GM21381 (cell line): ENCODE measurements at regions not wholly inside any gene's neighbourhood (a gene's known extent, or its start where the extent isn't known, plus 50 kb on each side); places are given as distances from the start of the nearest gene placed in this dataset.

ENCODE experiments used
- ATAC-seq: cut with Tn5 transposase; IDR thresholded peaks from one replicate; pipeline ENCODE4 v1.9.1; 2021; ENCODE audit warnings: mild to moderate bottlenecking, moderate library complexity; ENCODE audit not compliant: unreplicated experiment

DNA sequence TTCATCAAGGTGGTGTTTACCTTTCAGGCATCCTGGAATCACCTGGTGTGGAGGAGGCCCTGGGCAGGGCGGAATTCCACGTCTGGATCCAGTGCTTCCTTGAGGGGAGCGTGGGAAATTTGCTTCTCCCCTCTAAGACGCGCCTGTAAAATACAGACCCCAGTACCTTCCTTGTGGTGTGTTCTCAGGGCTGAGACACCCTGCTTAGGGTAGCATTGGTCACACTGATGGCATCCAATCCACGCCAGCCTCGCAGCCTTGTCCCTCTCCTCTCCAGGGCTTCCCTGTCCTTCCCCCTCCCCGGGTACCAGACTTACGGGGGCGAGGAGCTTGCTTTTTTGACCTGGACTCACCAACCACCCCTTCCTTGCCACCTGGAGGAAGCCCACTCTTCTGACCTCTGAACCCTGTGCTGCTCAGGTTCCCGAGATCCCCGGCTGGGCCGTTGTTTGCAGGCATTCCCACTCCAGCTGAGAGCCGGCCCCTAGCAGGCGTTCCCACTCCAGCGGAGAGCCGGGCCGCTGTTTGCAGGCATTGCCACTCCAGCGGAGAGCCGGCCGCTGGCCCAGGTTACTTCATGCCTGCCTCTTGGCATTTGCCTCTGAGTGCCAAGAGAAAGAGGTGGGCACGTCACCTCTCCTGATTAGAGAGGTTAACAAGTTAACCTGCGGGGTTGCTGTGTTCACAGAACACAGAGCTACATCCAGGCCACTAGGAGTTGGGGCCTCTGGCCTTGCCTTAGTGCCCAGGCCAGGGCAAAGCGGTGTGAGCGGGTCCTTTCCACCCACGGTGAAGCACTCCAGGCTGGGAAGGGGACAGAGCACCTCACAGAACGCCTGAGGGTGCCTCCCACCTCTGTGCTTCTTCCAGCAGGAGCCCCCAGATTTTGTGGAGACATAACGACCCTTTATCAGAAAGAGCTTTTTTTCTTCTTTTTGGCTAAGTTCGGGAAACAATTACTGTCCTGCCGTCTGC is 254.0 kb upstream of the PPP2R2D start:
- ATAC-seq = no peak

DNA sequence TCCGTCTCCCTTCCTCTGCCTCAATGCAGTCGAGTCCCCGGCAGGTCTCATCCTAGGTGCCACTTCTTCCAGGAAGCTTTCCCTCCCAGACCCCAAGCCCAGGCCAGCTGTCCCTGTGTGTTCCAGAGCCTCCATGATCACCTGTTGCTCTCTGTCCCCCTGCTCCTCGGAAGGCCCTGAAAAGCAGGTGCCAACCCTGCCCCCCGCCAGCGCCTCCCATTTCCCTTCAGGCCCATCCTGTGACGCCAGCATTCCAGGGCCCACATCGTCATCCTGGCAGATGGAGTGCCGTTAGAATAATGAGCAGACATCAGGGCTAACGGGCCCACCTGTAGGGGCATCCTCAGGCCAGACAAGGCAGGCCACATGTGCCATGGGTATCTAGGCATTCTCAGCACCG is 253.0 kb upstream of the PPP2R2D start:
- ATAC-seq = no peak

DNA sequence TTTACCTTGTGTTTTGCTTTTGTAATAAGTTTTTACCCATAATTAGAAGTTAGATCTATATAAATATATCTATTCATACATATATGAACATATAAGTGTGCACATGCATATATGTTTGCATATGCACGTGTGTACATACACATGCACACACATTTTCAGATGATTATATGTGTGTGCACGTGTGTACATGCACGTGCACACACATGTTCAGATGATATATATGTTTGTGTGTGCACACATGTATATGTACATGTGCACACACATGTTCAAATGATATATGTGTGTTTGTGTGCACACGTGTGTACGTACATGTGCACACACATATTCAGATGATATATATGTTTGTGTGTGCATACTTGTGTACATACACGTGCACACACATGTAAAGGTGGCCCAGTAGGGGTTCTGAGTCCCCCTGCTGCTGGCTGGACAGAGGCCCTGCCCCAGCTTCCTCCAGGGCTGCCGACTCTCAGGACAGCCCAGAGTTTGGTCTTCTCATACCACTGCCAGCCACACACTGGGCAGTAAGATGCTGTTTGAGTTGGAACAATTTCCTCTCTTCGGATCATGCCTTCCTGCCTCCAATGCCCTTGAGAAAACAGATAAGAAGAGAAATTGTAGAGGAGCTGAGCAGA is 252.3 kb upstream of the PPP2R2D start:
- no peak for ATAC-seq

DNA sequence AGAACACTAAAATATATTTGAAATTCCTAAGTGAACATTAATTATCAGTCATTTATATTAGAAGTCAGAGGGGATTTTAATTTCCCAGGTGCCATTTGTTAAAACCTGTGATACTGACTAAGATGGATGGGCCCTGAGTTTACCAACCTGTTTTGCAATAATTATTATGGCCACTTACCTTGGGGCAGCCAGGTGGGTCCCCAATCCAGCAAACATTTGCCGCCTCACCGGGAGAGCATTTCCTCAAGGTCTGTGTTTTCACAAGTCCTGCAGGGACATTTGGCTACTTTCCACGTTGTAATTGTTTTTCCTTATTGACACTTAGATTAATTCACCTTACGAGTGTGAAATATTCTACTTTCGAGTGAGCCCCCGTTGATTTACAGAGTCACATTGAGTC is 251.2 kb upstream of the PPP2R2D start:
- no peak for ATAC-seq

DNA sequence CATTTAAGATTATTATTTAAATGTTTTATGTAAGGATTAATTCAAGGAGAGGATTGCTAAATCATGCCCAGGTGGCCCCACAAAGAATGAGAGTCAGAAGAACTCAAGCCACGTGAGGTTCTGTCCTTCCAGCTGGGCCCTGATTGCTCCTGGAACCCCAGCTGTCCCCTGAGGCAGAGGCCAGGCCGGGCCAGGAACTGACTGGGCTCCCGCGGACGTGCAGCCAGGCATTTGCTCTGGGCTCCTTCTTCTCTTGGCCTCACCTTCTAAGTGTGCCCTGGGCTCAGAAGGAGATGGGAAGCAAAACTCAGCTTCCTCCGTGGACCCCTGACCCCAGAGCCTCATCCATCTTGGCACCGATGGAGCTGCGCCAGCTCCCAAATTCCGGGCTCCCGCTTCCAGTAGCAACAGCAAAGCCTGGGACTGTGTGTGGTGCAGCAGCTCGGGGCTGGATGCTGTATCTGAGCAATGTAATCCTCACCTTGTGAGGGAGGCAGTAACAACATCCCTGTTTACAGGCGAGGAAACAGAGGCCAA is 250.6 kb upstream of the PPP2R2D start:
- ATAC-seq = no peak

DNA sequence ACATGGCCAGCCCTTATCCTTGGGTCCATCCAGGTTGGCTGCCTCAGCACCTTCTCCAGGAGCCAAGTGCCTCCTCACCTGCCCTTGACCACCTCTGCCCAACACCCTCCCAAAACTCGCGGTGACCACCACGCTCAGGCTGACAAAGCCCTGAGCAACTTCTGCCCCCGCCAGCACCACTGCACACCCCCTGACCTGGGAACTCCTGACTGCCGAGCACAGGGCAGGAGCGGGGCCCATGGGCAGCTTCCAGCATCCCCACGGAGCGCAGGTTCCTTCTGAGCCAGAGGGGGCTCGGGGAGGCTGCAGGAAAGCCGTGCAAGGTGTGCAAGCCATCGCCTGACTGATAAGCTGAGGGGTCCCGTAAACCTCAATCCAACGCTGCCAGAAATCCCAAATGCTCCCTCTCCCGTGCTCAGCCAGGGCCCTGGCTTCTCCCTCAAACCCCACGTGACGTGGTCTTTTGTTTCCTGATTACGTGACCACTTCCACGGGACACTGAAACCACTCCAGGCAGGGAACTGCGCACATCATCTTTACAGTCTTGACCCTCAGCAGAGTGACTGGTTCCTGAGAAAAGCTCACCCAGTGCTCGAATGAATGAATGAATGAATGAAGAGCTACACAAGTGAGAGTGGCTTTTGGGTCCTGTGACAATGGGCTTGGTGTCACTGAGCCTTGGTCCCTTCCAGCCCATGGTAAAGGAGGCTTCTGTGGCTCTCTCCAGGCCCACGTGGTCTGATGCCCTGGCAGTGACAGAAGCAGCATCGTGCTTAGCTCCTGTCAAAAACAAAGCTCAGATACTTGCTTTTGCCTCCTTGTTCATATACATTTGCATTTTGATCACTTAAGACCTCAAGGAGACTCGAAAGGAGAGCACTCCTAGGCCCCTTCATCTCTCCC is 249.8 kb upstream of the PPP2R2D start:
- ATAC-seq = no peak

DNA sequence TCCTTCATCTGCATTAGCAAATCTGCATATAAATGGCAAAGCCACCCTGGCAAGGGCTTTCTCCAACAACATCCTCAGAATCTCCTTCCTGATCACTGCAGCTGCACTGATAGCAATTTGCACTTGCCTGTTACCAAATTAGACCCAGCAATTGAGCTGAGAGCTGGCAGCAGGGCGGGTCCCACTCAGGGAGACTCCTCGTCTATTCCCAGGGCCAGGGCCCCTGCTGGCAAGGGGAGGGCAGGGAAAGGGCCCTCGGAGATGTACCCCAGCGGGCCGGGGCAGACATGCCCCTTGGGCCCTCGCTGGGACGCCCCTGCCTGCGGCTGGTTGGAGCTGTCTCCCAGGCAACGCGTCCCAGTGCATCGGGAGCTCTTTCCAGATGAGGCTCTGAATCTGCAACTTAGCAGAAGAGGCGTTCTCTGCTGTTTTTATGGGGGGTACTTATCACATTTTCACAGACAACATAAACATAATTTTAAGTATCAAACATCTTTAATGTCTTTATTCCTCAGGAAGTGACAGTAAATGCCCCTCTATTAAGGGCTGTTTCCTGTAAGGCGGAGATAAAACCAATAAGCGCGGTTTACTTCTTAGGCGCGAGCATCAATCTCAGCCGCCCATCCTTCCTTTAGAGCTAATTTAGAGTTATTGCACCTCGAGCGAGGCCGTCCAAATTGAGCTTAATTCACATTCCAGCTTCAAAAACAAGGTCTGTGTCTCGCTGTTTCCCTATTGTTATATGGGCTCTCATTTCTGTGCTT is 249.0 kb upstream of the PPP2R2D start:
- ATAC-seq = no peak

DNA sequence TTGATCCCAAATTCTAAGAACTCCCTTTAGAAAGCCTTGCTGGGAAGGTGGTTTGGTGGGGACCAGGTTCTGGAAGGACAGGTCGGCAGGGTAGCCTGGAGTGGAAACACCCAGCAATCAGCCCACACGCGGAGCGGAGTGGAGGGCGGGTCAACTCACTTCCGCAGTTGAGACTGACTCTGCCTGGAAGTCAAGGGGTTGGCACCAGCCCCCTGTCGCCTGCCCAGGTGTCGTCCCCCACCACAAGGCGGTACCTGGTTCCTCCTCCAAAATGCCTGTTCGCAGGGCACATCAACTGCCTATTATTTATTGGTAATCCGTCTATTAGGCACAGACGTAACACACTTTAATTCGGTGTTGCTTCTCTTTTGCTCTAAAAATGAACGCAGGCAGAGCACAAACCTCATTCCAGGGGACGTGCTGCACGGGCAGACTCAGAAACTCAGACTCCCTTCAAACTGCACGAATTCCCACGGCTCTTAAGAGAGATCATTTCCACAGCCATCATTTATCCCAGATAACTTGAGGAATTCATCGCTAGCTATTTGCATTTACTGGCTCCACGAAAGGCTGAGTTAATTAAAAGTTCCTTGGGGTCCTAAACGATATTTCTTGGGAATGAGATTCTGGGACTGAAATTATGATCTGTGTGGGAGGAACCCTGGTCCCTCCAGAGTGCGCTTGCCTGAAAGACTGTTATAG is 248.2 kb upstream of the PPP2R2D start:
- ATAC-seq = no peak

DNA sequence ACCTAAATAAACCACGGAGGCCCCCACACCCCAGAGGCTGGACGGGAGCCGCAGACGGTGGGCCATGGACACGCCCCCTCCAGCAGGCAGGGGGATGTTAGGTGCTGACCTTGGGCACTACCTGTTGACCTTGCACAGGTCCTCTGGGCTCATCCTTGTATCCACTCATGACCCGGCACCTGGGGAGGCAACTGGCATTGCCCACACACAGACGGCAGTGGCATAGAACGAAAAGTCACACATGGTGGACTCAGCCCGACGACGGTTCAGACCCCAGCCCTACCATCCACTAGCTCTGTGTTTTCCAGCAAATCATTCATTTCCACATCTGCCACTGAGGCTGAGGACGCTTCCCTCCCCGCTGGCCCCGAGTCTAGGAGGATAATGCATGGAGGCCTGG is 247.7 kb upstream of the PPP2R2D start:
- no peak for ATAC-seq

DNA sequence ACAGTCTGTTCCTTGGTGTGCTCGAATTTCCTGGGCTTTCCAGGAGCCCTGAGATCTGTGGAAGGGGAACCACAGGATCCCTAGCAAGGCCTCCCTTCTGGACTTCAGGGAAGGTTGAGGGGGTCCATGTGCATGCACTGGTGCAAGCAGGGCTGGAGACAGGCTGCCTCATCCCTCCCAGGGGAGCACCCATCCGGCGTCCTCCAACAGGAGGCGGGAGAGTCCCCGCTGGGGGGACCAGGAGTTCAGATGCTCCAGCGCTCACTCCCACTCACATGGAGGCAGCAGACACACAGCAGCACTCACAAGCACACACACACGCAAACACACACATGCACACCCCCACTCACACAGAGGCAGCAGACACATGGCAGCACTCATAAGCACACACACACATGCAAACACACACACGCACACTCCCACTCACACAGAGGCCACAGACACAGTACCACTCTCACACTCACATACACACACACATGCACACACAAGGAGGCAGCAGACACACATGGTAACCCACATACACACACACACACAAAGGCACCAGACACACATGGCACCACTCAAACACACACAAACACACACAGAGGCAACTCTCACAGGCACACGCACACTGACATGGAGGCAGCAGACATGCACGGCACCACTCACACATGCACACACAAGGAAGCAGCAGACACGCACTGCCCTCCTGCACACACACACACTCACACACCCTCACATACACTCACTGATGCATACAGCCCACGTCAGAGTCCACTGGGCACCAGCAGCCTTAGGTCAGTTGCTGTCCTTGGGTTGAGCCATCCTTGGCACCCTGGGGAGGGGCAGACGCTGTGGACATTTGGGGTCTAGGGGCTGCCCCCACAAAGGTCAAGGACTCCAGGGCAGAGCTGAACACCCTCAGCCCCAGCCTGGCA is 247.0 kb upstream of the PPP2R2D start:
- ATAC-seq = no peak

DNA sequence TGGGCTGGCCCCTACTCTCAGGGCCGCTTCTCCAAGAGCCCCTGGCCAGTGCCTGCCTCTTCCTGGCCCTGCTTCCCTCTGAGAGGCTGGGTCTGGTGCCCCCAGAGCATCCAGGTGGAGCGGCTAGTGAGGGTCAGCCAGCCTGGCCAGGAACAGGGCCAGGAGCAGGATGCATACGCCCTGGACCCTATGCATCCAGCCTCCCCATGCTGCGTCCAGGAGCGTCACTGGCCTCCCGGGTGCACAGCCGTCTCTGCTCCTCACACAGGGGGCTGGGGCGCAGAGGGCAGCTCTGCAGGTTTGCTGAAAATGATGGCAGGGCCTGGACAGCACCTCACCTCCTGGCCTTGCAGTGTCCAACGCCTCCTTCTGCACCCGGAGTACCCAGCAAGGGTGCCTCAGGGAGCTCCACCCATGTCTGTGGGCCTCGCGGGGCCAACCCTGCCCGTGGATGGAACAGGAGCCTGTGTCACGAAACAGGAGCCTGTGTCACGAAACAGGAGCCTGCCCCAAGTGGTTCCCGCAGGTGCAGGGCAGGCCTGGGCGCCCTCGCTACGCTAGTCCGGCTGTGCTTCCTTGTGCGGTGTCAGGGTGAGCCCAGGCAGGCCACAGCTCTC is 246.2 kb upstream of the PPP2R2D start:
- no peak for ATAC-seq

DNA sequence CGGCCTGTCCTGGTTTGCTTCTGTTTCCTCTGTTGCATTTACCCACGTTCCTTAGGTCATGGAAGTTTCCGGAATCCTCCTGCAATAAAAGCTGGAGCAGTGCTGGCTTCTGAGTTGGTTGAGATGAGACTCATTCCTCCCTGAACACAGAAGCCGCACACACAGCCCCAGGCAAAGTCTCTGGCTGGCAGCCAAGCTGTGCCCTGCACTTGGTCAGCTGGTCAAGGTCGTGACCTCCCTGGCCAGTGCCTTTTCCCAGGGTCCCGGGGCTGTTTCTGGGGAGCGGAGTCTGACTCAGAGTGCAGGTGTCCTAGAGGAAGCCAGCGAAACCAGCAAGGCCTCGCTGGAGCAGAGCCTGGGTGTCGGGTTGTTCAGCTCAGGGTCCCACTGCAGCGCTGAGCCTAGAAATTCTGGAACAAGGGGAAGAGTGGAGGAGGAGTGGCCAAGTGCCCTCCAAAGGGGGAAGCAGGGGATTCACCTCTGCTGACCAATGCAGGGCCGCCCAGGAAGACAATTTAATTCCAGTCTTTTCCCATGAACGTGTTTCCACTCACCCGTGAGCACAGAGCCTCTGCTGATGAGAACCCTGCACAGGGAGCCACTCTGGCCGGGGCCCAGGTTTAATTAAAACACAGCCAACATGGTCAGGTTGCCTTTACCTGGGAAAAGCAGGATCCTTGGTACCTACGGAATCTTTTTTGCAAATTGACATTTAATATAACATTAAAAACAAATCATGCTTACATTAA is 245.5 kb upstream of the PPP2R2D start:
- no peak for ATAC-seq

DNA sequence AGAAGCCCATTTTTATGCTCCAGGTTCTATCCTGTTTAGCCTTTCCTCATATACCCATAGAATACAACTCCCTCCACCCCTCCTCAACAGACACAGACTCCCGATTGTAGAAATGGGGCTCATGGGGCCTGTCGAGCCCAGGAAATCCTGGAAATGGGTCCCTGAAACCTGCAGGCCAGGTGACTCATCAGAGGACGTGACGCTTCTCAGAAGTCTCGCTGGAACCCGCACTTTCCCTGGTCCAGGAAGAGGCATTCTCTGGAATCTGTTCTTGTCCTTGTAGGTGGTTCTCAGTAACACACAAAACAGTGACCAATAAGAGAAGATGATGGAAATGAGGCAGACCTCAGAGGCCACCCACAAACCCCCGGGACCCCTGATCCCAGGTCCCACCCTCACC is 244.8 kb upstream of the PPP2R2D start:
- no peak for ATAC-seq

DNA sequence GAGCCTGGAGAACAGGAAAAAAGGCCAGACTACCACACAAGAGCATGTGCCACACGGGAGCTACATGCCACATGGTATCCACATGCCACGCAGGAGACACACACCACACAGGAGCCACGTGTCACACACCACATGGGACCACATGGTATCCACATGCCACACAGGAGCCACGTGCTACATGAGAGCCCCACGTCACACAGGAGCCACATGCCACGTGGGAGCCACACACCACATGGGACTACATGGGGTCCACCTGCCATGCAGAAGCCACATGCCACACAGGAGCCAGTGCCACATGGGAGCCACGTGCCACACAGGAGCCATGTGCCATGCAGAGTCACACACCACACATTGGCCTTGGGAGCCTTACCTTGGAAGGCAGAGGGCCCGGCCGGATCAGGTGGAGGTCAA is 244.4 kb upstream of the PPP2R2D start:
- ATAC-seq = no peak

DNA sequence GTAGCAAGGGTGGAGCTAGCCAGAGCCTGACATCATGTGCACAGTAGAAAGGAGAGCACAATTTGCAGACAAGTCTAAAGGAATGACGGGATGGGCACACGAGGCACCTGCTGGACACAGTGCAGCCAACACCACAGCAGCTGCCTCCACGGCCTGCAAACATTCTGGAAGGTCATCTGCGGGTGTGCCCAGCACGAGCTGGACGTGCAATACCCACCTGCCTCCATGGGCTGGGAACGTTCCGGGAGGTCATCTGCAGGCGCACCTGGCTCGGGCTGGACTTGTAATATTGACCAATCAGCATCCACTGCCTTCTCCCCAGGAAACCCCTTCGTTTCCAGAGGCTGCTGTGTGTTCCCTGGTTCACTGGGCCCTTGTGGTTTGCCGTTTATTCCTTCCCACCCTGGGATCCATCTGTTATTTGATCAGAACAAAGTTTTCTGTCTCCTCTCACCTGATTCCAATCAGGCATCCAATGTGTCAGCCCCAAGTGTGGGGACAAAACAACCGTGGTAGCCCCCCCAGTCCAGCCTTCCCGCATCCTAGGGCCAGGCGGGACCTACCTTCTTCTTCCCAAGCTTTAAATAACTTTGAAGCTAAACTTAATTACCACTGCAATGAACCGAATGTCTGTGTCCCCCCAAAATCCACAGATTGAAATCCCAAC is 243.4 kb upstream of the PPP2R2D start:
- no peak for ATAC-seq

DNA sequence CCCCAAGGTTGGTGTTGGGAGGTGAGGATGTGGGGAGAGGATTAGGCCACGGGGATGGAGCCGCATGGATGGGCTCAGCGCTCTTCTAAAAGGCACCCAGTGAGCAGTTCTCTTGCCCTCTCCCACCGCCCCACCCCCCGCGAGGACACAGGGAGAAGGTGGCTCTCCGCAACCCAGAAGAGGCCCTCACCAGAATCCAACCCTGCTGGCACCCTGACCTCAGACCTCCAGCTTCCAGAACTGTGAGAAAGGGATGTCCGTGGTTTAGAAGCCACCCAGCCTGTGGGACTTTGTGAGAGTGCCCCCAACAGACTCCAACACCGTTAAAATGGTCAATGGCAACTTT is 242.8 kb upstream of the PPP2R2D start:
- no peak for ATAC-seq

DNA sequence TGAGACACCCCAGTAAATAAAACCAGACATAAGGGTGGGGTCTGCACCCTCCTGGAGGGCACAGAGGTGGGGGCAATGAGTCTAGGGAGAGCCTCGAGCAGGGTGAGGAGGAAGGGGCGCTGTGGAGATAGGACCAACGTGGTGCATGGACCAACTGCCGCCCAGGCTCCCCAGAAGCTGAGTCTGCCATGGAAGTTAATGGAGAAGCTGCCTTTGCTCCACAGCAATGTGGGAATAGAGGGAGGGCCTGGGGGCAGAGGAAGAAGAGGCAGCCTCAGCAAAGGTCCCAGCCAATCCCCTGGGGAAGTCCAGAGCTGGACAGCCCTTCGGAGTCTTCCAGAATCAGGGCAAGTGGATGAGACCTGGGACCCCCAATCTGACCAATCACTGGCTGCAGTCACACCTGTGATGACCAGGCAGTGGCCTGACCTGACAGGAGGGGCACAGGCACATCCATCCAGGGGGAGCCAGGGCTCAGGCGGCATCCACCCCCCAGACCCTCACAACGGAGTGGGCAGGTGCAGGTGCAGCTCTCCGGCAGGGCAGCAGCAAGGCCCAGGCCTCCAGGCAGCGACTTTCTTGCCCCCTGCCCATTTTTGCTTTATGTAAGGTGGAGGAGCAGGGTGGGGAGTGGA is 242.2 kb upstream of the PPP2R2D start:
- ATAC-seq = no peak
